ENCODE measurements at regions not wholly inside any gene's neighbourhood (a gene's known extent, or its start where the extent isn't known, plus 50 kb on each side); places are given as distances from the start of the nearest gene placed in this dataset.

DNA sequence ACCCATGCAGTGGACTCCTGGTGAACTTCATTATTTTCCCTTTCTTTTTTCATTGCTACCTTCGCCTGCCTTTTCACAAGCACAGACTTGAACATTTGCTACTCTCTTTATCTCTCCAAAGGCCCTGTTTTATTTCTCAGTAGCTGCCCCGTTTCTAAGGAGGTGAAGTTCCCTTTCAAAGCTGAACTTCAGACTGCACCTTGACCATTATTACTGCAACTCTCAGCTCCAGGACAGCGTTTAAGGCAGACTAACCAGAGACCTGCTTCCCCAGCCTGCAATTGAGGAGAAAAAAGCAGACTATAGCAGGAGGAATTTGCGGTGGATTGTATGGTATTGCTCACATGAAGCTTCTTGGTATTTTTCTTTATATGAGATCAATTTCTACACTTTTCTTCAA lies 460.7 kb downstream of the CBLN4 start:
- Histone ChIP-seq H3K36me3 (no peaks in the 10 kb centered on the region), H3K27ac (no peak overlapping the region), H3K4me1 (no peaks in the 10 kb centered on the region), H3K27me3 (no peaks in the 10 kb centered on the region), H3K9me3 (no peaks in the 10 kb centered on the region), H3K4me3 (no peak overlapping the region)
- no peak for TF ChIP-seq POLR2A (IDR thresholded peaks at IDR 0.05)
- TF ChIP-seq, protein P1, sequence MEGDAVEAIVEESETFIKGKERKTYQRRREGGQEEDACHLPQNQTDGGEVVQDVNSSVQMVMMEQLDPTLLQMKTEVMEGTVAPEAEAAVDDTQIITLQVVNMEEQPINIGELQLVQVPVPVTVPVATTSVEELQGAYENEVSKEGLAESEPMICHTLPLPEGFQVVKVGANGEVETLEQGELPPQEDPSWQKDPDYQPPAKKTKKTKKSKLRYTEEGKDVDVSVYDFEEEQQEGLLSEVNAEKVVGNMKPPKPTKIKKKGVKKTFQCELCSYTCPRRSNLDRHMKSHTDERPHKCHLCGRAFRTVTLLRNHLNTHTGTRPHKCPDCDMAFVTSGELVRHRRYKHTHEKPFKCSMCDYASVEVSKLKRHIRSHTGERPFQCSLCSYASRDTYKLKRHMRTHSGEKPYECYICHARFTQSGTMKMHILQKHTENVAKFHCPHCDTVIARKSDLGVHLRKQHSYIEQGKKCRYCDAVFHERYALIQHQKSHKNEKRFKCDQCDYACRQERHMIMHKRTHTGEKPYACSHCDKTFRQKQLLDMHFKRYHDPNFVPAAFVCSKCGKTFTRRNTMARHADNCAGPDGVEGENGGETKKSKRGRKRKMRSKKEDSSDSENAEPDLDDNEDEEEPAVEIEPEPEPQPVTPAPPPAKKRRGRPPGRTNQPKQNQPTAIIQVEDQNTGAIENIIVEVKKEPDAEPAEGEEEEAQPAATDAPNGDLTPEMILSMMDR (IDR thresholded peaks at IDR 0.05): no peak
- no peak for TF ChIP-seq EP300 (IDR thresholded peaks at IDR 0.05)
- no peak for TF ChIP-seq POLR2AphosphoS5 (IDR thresholded peaks at IDR 0.05)
- no peak for ATAC-seq
- WGBS, 2 donors (ENCODE audit: low coverage in 1 of 2): 42 to 73% methylated on average over 3 of the region's 4 CpGs

GRCh38 chr20:55540486-55540885 lies 464.8 kb downstream of the CBLN4 start:
- H3K4me3 ChIP-seq: no peak overlapping the region
- H3K4me1 ChIP-seq: no peaks in the 10 kb centered on the region
- WGBS, 2 donors (ENCODE audit: low coverage in 1 of 2): 59 to 67% methylated on average over 3 of the region's 3 CpGs
- H3K9me3 ChIP-seq: no peaks in the 10 kb centered on the region
- no peak for ATAC-seq
- TF ChIP-seq EP300 (IDR thresholded peaks at IDR 0.05) (no peak), POLR2A (IDR thresholded peaks at IDR 0.05) (no peak), POLR2AphosphoS5 (IDR thresholded peaks at IDR 0.05) (no peak)
- TF ChIP-seq, protein P1 (IDR thresholded peaks at IDR 0.05): no peak
- H3K36me3 ChIP-seq: no peaks in the 10 kb centered on the region
- H3K27ac ChIP-seq: no peak overlapping the region
- no peaks in the 10 kb centered on the region for H3K27me3 ChIP-seq

DNA sequence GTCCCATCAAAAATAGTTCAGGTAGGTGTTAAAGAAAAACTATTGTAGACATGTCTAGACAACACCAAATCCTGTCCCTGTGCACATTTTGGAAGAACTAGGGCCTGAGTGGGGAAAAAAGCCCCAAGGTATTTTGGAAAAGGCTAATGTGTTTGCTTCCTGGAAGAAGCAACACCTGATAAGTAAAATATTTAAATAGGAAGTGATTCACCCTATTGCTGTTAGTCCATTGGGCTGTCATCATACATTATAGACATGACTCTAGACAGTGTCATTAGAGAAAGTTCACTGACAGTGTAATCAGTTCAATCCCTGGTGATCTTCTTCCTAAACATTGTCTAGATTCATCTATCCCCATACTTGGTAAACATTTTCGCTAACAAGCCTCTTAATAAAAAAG lies 465.3 kb downstream of the CBLN4 start:
- Histone ChIP-seq H3K36me3 (no peaks in the 10 kb centered on the region), H3K4me1 (no peaks in the 10 kb centered on the region), H3K27me3 (no peaks in the 10 kb centered on the region), H3K27ac (no peak overlapping the region), H3K4me3 (no peak overlapping the region), H3K9me3 (no peaks in the 10 kb centered on the region)
- no peak for ATAC-seq
- 86 to 100% methylated on average over 1 of the region's 1 CpG for WGBS, 2 donors (ENCODE audit: low coverage in 1 of 2)
- TF ChIP-seq EP300 (IDR thresholded peaks at IDR 0.05) (no peak), POLR2A (IDR thresholded peaks at IDR 0.05) (no peak), POLR2AphosphoS5 (IDR thresholded peaks at IDR 0.05) (no peak)
- TF ChIP-seq, protein P1 (IDR thresholded peaks at IDR 0.05): no peak

DNA sequence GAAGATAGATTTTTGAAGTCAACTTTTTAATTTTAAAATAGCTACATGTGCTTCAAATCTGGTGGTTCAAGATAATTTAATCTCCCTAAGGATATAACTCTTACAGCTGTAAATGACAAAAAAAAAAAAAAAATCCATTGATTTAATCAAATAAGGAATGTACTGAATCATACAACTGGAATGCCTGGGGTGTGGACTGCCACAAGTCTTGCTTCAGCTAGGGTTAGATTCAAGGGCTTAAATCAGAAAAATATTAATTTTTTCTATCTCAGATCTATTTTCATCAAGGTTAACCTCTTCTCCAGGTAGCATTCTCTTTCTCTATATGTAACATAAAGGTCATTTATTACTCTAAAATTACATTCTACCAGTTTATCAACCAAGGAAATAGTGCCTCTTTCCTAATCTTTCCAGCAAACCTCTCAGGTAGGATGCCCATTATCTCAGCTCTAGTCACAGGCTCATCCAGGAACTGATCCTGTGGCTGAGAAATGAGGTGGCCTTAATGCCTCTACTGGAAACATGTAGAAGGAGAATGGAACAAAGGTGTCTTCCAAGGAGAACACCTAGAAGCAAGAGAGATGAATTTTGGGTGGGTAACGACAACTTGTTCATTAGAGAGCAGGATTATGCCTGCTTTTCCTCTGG lies 466.9 kb downstream of the CBLN4 start:
- 100% methylated on average over 1 of the region's 1 CpG for WGBS, 2 donors (ENCODE audit: low coverage in 1 of 2)
- no peaks in the 10 kb centered on the region for H3K4me1 ChIP-seq
- no peaks in the 10 kb centered on the region for H3K27me3 ChIP-seq
- no peak for ATAC-seq
- H3K9me3 ChIP-seq: no peaks in the 10 kb centered on the region
- no peaks in the 10 kb centered on the region for H3K36me3 ChIP-seq
- TF ChIP-seq, protein P1 (IDR thresholded peaks at IDR 0.05): no peak
- TF ChIP-seq POLR2AphosphoS5 (IDR thresholded peaks at IDR 0.05) (no peak), POLR2A (IDR thresholded peaks at IDR 0.05) (no peak), EP300 (IDR thresholded peaks at IDR 0.05) (no peak)
- no peak overlapping the region for H3K27ac ChIP-seq
- no peak overlapping the region for H3K4me3 ChIP-seq

DNA sequence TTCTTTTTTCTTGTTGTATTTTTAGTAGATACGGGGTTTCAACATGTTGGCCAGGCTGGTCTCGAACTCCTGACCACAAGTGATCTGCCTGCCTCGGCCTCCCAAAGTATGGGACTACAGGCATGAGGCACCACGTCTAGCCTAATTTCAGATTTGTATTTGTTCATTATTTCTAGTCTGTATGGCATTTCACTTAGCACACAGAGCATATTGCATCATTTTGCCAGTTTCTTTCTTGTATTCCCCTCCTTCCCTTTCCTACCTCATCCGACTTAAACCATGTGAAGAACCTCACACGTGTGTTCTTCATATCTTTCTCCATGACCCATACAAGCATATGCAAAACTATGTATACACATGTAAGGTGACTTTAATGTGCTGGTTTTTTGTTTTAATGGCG lies 470.0 kb downstream of the CBLN4 start:
- no peaks in the 10 kb centered on the region for H3K4me1 ChIP-seq
- no peaks in the 10 kb centered on the region for H3K36me3 ChIP-seq
- no peaks in the 10 kb centered on the region for H3K27me3 ChIP-seq
- H3K4me3 ChIP-seq: no peak overlapping the region
- ATAC-seq: no peak
- no peaks in the 10 kb centered on the region for H3K9me3 ChIP-seq
- no peak for TF ChIP-seq POLR2A (IDR thresholded peaks at IDR 0.05)
- TF ChIP-seq, protein P1 (IDR thresholded peaks at IDR 0.05): no peak
- no peak for TF ChIP-seq EP300 (IDR thresholded peaks at IDR 0.05)
- no peak for TF ChIP-seq POLR2AphosphoS5 (IDR thresholded peaks at IDR 0.05)
- no peak overlapping the region for H3K27ac ChIP-seq
- 75 to 79% methylated on average over 5 to 7 of the region's 7 CpGs for WGBS, 2 donors (ENCODE audit: low coverage in 1 of 2)
